ENCODE measurements at regions not wholly inside any gene's neighbourhood (a gene's known extent, or its start where the extent isn't known, plus 50 kb on each side); places are given as distances from the start of the nearest gene placed in this dataset.

GRCh38 chr10:84681781-84682180 lies 353.4 kb downstream of the CCSER2 start:
- no peaks in the 10 kb centered on the region for H3K4me1 ChIP-seq
- no peaks in the 10 kb centered on the region for H3K27me3 ChIP-seq
- DNase-seq: no peak
- no peak overlapping the region for H3K27ac ChIP-seq
- no peak overlapping the region for H3K4me3 ChIP-seq
- H3K9me3 ChIP-seq: no peaks in the 10 kb centered on the region
- no peak for TF ChIP-seq POLR2A (IDR thresholded peaks at IDR 0.05)
- TF ChIP-seq CTCF (IDR thresholded peaks at IDR 0.05): no peak
- no peaks in the 10 kb centered on the region for H3K36me3 ChIP-seq (replicated peaks in 1 of 2; ENCODE audit: insufficient read depth in 1 of 2, low read depth in 2 of 2)
- no peak for ATAC-seq
- 59 to 61% methylated on average over 3 of the region's 3 CpGs for WGBS, 2 donors
- intact Hi-C loops (cut with DNase I): no loop called here

- TF ChIP-seq POLR2A (IDR thresholded peaks at IDR 0.05) (no peak), CTCF (IDR thresholded peaks at IDR 0.05) (no peak)
- intact Hi-C loops (cut with DNase I): no loop called here
- WGBS, 2 donors: 72 to 78% methylated on average over 2 of the region's 2 CpGs
Measured at GRCh38 chr10:84683550-84683949, 355.2 kb downstream of the CCSER2 start.

GRCh38 chr10:84683980-84684740 lies 355.8 kb downstream of the CCSER2 start:
- H3K9me3 ChIP-seq: no peaks in the 10 kb centered on the region
- H3K27me3 ChIP-seq: no peaks in the 10 kb centered on the region
- TF ChIP-seq CTCF (IDR thresholded peaks at IDR 0.05) (no peak), POLR2A (IDR thresholded peaks at IDR 0.05) (no peak)
- no peaks in the 10 kb centered on the region for H3K36me3 ChIP-seq (replicated peaks in 1 of 2; ENCODE audit: insufficient read depth in 1 of 2, low read depth in 2 of 2)
- no peak overlapping the region for H3K4me3 ChIP-seq
- intact Hi-C loops (cut with DNase I): no loop called here
- WGBS, 2 donors: 70 to 77% methylated on average over 6 of the region's 6 CpGs
- DNase-seq: no peak
- no peak overlapping the region for H3K27ac ChIP-seq
- ATAC-seq: no peak
- H3K4me1 ChIP-seq: no peaks in the 10 kb centered on the region

More at GRCh38 chr10:84683550-84683949, 355.2 kb downstream of the CCSER2 start:
- no peaks in the 10 kb centered on the region for H3K9me3 ChIP-seq
- H3K36me3 ChIP-seq (replicated peaks in 1 of 2; ENCODE audit: insufficient read depth in 1 of 2, low read depth in 2 of 2): no peaks in the 10 kb centered on the region
- ATAC-seq (no peak), DNase-seq (no peak)
- H3K4me3 ChIP-seq: no peak overlapping the region
- no peaks in the 10 kb centered on the region for H3K4me1 ChIP-seq
- no peaks in the 10 kb centered on the region for H3K27me3 ChIP-seq
- no peak overlapping the region for H3K27ac ChIP-seq

GRCh38 chr10:84685047-84685660 lies 356.8 kb downstream of the CCSER2 start:
- DNase-seq: no peak
- intact Hi-C loops (cut with DNase I): no loop called here
- 67 to 70% methylated on average over 3 of the region's 3 CpGs for WGBS, 2 donors

More at GRCh38 chr10:84685047-84685660, 356.8 kb downstream of the CCSER2 start:
- Histone ChIP-seq H3K4me3 (no peak overlapping the region), H3K27me3 (no peaks in the 10 kb centered on the region), H3K27ac (no peak overlapping the region), H3K4me1 (no peaks in the 10 kb centered on the region), H3K9me3 (no peaks in the 10 kb centered on the region), H3K36me3 (replicated peaks in 1 of 2; ENCODE audit: insufficient read depth in 1 of 2, low read depth in 2 of 2) (no peaks in the 10 kb centered on the region)
- TF ChIP-seq POLR2A (IDR thresholded peaks at IDR 0.05) (no peak), CTCF (IDR thresholded peaks at IDR 0.05) (no peak)
- ATAC-seq: no peak
